Endodermal cell (in vitro differentiated cells): ENCODE measurements at regions not wholly inside any gene's neighbourhood (a gene's known extent, or its start where the extent isn't known, plus 50 kb on each side); places are given as distances from the start of the nearest gene placed in this dataset.

Experiments used
- DNase-seq: peaks from one replicate; pipeline ENCODE4 v3.0.0-alpha.2; 2017
- H3K27ac ChIP-seq: 2 replicates; pipeline ENCODE4 v1.5.1; 2013; ENCODE audit warnings: mild to moderate bottlenecking, low read depth, low read length, moderate library complexity
- H3K27me3 ChIP-seq: 2 replicates; pipeline ENCODE4 v1.6.1; 2013; ENCODE audit warnings: mild to moderate bottlenecking, low read length, moderate library complexity; ENCODE audit not compliant: insufficient read depth, control insufficient read depth, poor library complexity, severe bottlenecking
- H3K36me3 ChIP-seq: 2 replicates; pipeline ENCODE4 v1.7.0; 2013; ENCODE audit warnings: mild to moderate bottlenecking, low read length, moderate library complexity; ENCODE audit not compliant: control insufficient read depth, insufficient read depth
- H3K4me1 ChIP-seq: one replicate; pipeline ENCODE4 v1.7.0; 2013; ENCODE audit warnings: low read length; ENCODE audit not compliant: control insufficient read depth, insufficient read depth
- H3K4me3 ChIP-seq: 2 replicates; pipeline ENCODE4 v1.5.1; 2013; ENCODE audit warnings: mild to moderate bottlenecking, low read length, moderate library complexity
- H3K9ac ChIP-seq: 2 replicates; pipeline ENCODE4 v1.6.1; 2013; ENCODE audit warnings: mild to moderate bottlenecking, low read length, moderate library complexity; ENCODE audit not compliant: poor library complexity, severe bottlenecking; ENCODE audit errors: extremely low read depth
- H3K9me3 ChIP-seq: 2 replicates; pipeline ENCODE4 v1.6.1; 2013; ENCODE audit warnings: mild to moderate bottlenecking, low read length, moderate library complexity; ENCODE audit not compliant: control insufficient read depth
- H3K27ac Mint-ChIP-seq: 2 replicates; pipeline ENCODE4 v1.8.0; 2020; ENCODE audit warnings: mixed read lengths
- H3K27me3 Mint-ChIP-seq: 2 replicates; pipeline ENCODE4 v1.8.0; 2021; ENCODE audit warnings: mild to moderate bottlenecking, mixed read lengths; ENCODE audit not compliant: insufficient read depth
- H3K36me3 Mint-ChIP-seq: 2 replicates; pipeline ENCODE4 v1.8.0; 2020; ENCODE audit warnings: low read depth, mixed read lengths
- H3K4me1 Mint-ChIP-seq: 2 replicates; pipeline ENCODE4 v1.8.0; 2020; ENCODE audit warnings: mixed read lengths
- H3K4me3 Mint-ChIP-seq: 2 replicates; pipeline ENCODE4 v1.8.0; 2020; ENCODE audit warnings: mild to moderate bottlenecking, moderate library complexity, mixed read lengths
- H3K9me3 Mint-ChIP-seq: 2 replicates; pipeline ENCODE4 v1.8.0; 2020; ENCODE audit warnings: mild to moderate bottlenecking, mixed read lengths
- CTCF ChIP-seq: fragments of 200-600 bp; sonication (generic); conservative IDR thresholded peaks from 2 replicates; pipeline ENCODE4 v1.5.0; 2021; ENCODE audit warnings: antibody characterized with exemption, mild to moderate bottlenecking
- WGBS, 2 experiments: methylation state at CpG; one replicate each; pipeline versions ENCODE4 v1.1.5 to v1.1.7; 2013; ENCODE audit warnings: missing lambda C conversion rate in 2 of 2, mixed read lengths in 1 of 2; ENCODE audit not compliant: insufficient coverage in 1 of 2, insufficient read length in 1 of 2; 5-methylcytosine and 5-hydroxymethylcytosine counted together

GRCh38 chr1:168416220-168416619 lies 127.6 kb downstream of the XCL2 start:
- 82 to 93% methylated on average over 4 of the region's 4 CpGs for WGBS, 2 experiments

GRCh38 chr1:168414914-168415313 lies 128.9 kb downstream of the XCL2 start:
- H3K4me1 ChIP-seq, result no peaks in the 10 kb centered on the region
- H3K9ac ChIP-seq, result no peak overlapping the region
- H3K4me3 ChIP-seq, result no peak overlapping the region
- WGBS, 2 experiments, result 81 to 100% methylated on average over 1 to 2 of the region's 2 CpGs
- Mint-ChIP-seq H3K27me3 (no peaks in the 10 kb centered on the region), H3K36me3 (peaks cover 10% of the 10 kb centered on the region), H3K4me3 (no peak overlapping the region), H3K27ac (no peak overlapping the region), H3K4me1 (no peaks in the 10 kb centered on the region), H3K9me3 (no peaks in the 10 kb centered on the region)
- H3K27ac ChIP-seq, result no peak overlapping the region
- H3K9me3 ChIP-seq, result no peaks in the 10 kb centered on the region
- H3K36me3 ChIP-seq, result no peaks in the 10 kb centered on the region
- TF ChIP-seq CTCF, result no peak
- no peaks in the 10 kb centered on the region for H3K27me3 ChIP-seq
- peak; percentile 15 for DNase-seq

More at GRCh38 chr1:168416220-168416619, 127.6 kb downstream of the XCL2 start:
- no peak overlapping the region for H3K4me3 ChIP-seq
- no peaks in the 10 kb centered on the region for H3K9me3 ChIP-seq
- H3K4me1 ChIP-seq, result no peaks in the 10 kb centered on the region
- H3K27me3 ChIP-seq, result no peaks in the 10 kb centered on the region
- no peaks in the 10 kb centered on the region for H3K27me3 Mint-ChIP-seq
- no peak overlapping the region for H3K4me3 Mint-ChIP-seq
- peaks cover 4% of the 10 kb centered on the region for H3K36me3 Mint-ChIP-seq
- H3K27ac ChIP-seq, result no peak overlapping the region
- H3K4me1 Mint-ChIP-seq, result peaks cover 1% of the 10 kb centered on the region
- no peak for DNase-seq
- H3K9me3 Mint-ChIP-seq, result no peaks in the 10 kb centered on the region
- TF ChIP-seq CTCF, result no peak
- no peak overlapping the region for H3K9ac ChIP-seq
- no peak overlapping the region for H3K27ac Mint-ChIP-seq
- H3K36me3 ChIP-seq, result no peaks in the 10 kb centered on the region

GRCh38 chr1:168410464-168410863 lies 129.8 kb downstream of the TBX19 start:
- DNase-seq, result peak; percentile 17
- TF ChIP-seq CTCF, result no peak
- Histone ChIP-seq H3K9ac (no peak overlapping the region), H3K4me3 (no peak overlapping the region), H3K36me3 (no peaks in the 10 kb centered on the region), H3K4me1 (no peaks in the 10 kb centered on the region), H3K27ac (no peak overlapping the region), H3K9me3 (peaks cover 12% of the 10 kb centered on the region), H3K27me3 (no peaks in the 10 kb centered on the region)
- Mint-ChIP-seq H3K27ac (no peak overlapping the region), H3K4me3 (no peak overlapping the region), H3K9me3 (peaks cover 4% of the 10 kb centered on the region), H3K36me3 (peaks cover 7% of the 10 kb centered on the region), H3K4me1 (peaks cover 3% of the 10 kb centered on the region), H3K27me3 (no peaks in the 10 kb centered on the region)
- 97% methylated on average over 8 of the region's 8 CpGs; no CpG with 5 or more reads in 1 of the 2 experiments for WGBS, 2 experiments
